Breast epithelium (tissue), 3 donors: ENCODE measurements at regions not wholly inside any gene's neighbourhood (a gene's known extent, or its start where the extent isn't known, plus 50 kb on each side); places are given as distances from the start of the nearest gene placed in this dataset.

Experiments
- CTCF ChIP-seq, 3 donors: fragments of 450-650 bp; IDR thresholded peaks; one replicate each; pipeline ENCODE4 v1.5.1; 2016 to 2017; ENCODE audit warnings: antibody characterized with exemption in 3 of 3, mild to moderate bottlenecking in 3 of 3, moderate library complexity in 3 of 3
- POLR2A ChIP-seq: fragments of 450-650 bp; IDR thresholded peaks from one replicate; pipeline ENCODE4 v1.6.1; 2016; ENCODE audit warnings: antibody characterized with exemption, mild to moderate bottlenecking, moderate library complexity

- TF ChIP-seq POLR2A, result no peak
- no peak for TF ChIP-seq CTCF (IDR thresholded peaks at IDR 0.05)
Observed at GRCh38 chr10:78850644-78851435, 217.9 kb upstream of the ZMIZ1 start.
